GM12878 (cell line): ENCODE measurements at regions not wholly inside any gene's neighbourhood (a gene's known extent, or its start where the extent isn't known, plus 50 kb on each side); places are given as distances from the start of the nearest gene placed in this dataset.

ENCODE experiments used
- ATAC-seq: fragments of 200-7000 bp; cut with Tn5 transposase; 3 replicates; pipeline ENCODE4 v1.9.1; 2020; ENCODE audit warnings: mild to moderate bottlenecking, moderate library complexity
- BruUV-seq: library from RNA; stranded (reverse); fragments of 400-500 nt; replicated peaks from 2 replicates; lab custom pipeline; 2021; lab: Mats Ljungman, UMichigan
- CTCF ChIA-PET: fragments of 300-600 bp; sonication (Branson Sonifier 250); formaldehyde crosslinking; extraction: SDS; loops from one replicate; lab custom pipeline; 2021; ENCODE audit warnings: inconsistent platforms; lab: Yijun Ruan, JAX
- POLR2A ChIA-PET: fragments of 350-600 bp; formaldehyde crosslinking; extraction: SDS; loops from one replicate; lab custom pipeline; 2021; ENCODE audit warnings: inconsistent platforms; lab: Charles Lee
- RAD21 ChIA-PET: fragments of 300-600 bp; sonication (Branson Sonifier 250); formaldehyde crosslinking; loops from one replicate; lab custom pipeline; 2023; ENCODE audit warnings: antibody characterized with exemption; ENCODE audit not compliant: unreplicated experiment; lab: Charles Lee
- SMC1A ChIA-PET: fragments of 300-600 bp; sonication (Branson Sonifier 250); formaldehyde crosslinking; loops from one replicate; lab custom pipeline; 2023; ENCODE audit not compliant: unreplicated experiment, uncharacterized antibody; lab: Charles Lee
- DNase-seq: peaks from one replicate; pipeline ENCODE4 v3.0.0-alpha.2; 2011; ENCODE audit warnings: low read depth, low spot score
- FAIRE-seq: peaks from 3 replicates; lab custom pipeline; 2011; peaks lifted over from hg19 to GRCh38; lab: Jason Lieb, UNC
- H2AFZ ChIP-seq: 2 replicates; pipeline ENCODE4 v1.6.0; 2011; ENCODE audit warnings: low read depth, low read length, control low read depth; ENCODE audit not compliant: control insufficient read depth
- H3K27ac ChIP-seq: 2 replicates; pipeline ENCODE4 v1.5.1; 2011; ENCODE audit warnings: control low read depth; ENCODE audit not compliant: control insufficient read depth, insufficient read depth
- H3K27me3 ChIP-seq, 2 experiments: replicated peaks in 1 of 2; 2 replicates each; pipeline versions ENCODE4 v1.6.0 to v1.6.1; 2011; ENCODE audit warnings: low read length in 1 of 2; ENCODE audit not compliant: control insufficient read depth in 2 of 2, insufficient read depth in 2 of 2
- H3K36me3 ChIP-seq, 2 experiments: 2 replicates each; pipeline ENCODE4 v1.5.1; 2011; ENCODE audit warnings: low read length in 1 of 2; ENCODE audit not compliant: control insufficient read depth in 2 of 2, insufficient read depth in 2 of 2
- H3K4me1 ChIP-seq: 2 replicates; pipeline ENCODE4 v1.6.1; 2011; ENCODE audit warnings: mild to moderate bottlenecking, low read length, moderate library complexity, mixed read lengths; ENCODE audit not compliant: control insufficient read depth, insufficient read depth
- H3K4me2 ChIP-seq: 2 replicates; pipeline ENCODE4 v1.6.0; 2011; ENCODE audit warnings: control low read depth; ENCODE audit not compliant: control insufficient read depth, insufficient read depth
- H3K4me3 ChIP-seq: fragments of 200-600 bp; sonication (generic); 2 replicates; pipeline ENCODE4 v1.5.1; 2016
- H3K79me2 ChIP-seq: 2 replicates; pipeline ENCODE4 v1.6.0; 2011; ENCODE audit warnings: low read length; ENCODE audit not compliant: control insufficient read depth, insufficient read depth
- H3K9ac ChIP-seq: 2 replicates; pipeline ENCODE4 v1.8.0; 2011; ENCODE audit warnings: low read length, control low read depth, mixed read lengths; ENCODE audit not compliant: control insufficient read depth, insufficient read depth
- H3K9me3 ChIP-seq: replicated peaks from 3 replicates; pipeline ENCODE4 v1.5.1; 2011; ENCODE audit warnings: mild to moderate bottlenecking, low read length; ENCODE audit not compliant: control insufficient read depth, insufficient read depth
- H4K20me1 ChIP-seq: 2 replicates; pipeline ENCODE4 v1.6.0; 2011; ENCODE audit not compliant: control insufficient read depth, insufficient read depth
- ATF2 ChIP-seq: IDR thresholded peaks from 2 replicates; pipeline ENCODE4 v1.6.1; 2012; ENCODE audit warnings: low read length, inconsistent platforms
- ATF7 ChIP-seq: fragments of 450-650 bp; IDR thresholded peaks from 2 replicates; pipeline ENCODE4 v1.6.1; 2016; ENCODE audit warnings: low read depth, mild to moderate bottlenecking
- CBX3 ChIP-seq: fragments of 200-600 bp; sonication (generic); IDR thresholded peaks from 2 replicates; pipeline ENCODE4 v1.6.1; 2016; ENCODE audit warnings: low read depth, borderline replicate concordance
- CEBPB ChIP-seq, 2 experiments: fragments of 150-350 bp in 1 of 2; IDR thresholded peaks; 2 replicates each; pipeline ENCODE4 v1.6.1; 2012 to 2014; ENCODE audit warnings: low read depth in 2 of 2, low read length in 2 of 2, borderline replicate concordance in 1 of 2, inconsistent platforms in 1 of 2
- IKZF1 ChIP-seq: fragments of 450-650 bp; conservative IDR thresholded peaks from 2 replicates; pipeline ENCODE4 v1.6.1; 2017; ENCODE audit warnings: antibody characterized with exemption, mild to moderate bottlenecking
- IKZF2 ChIP-seq, 2 experiments: fragments of 450-650 bp; IDR thresholded peaks; 2 replicates each; pipeline ENCODE4 v1.6.1; 2017; ENCODE audit warnings: mild to moderate bottlenecking in 2 of 2, moderate library complexity in 2 of 2
- KAT2A ChIP-seq: conservative IDR thresholded peaks from 2 replicates; pipeline ENCODE4 v1.6.1; 2011; ENCODE audit warnings: low read depth, low read length; ENCODE audit not compliant: control insufficient read depth
- NBN ChIP-seq: fragments of 450-650 bp; IDR thresholded peaks from 2 replicates; pipeline ENCODE4 v1.6.1; 2016
- NFYA ChIP-seq: IDR thresholded peaks from 2 replicates; pipeline ENCODE4 v1.6.1; 2011; ENCODE audit warnings: low read depth, mild to moderate bottlenecking, low read length, improper control_type of control experiment, borderline replicate concordance
- NR2C1 ChIP-seq: fragments of 450-650 bp; IDR thresholded peaks from 2 replicates; pipeline ENCODE4 v1.6.1; 2017; ENCODE audit warnings: antibody characterized with exemption, mild to moderate bottlenecking, moderate library complexity
- RAD51 ChIP-seq: fragments of 450-650 bp; IDR thresholded peaks from 2 replicates; pipeline ENCODE4 v1.6.1; 2016; ENCODE audit warnings: moderate library complexity, mild to moderate bottlenecking, inconsistent platforms
- RCOR1 ChIP-seq: conservative IDR thresholded peaks from 2 replicates; pipeline ENCODE4 v1.6.1; 2012; ENCODE audit warnings: low read depth, low read length, improper control_type of control experiment
- RUNX3 ChIP-seq: IDR thresholded peaks from 2 replicates; pipeline ENCODE4 v1.6.1; 2012; ENCODE audit warnings: low read length, inconsistent platforms
- ZBED1 ChIP-seq: IDR thresholded peaks from 2 replicates; pipeline ENCODE4 v1.6.1; 2016; ENCODE audit warnings: borderline replicate concordance
- ZBTB11 ChIP-seq: fragments of 450-650 bp; formaldehyde crosslinking; IDR thresholded peaks from 2 replicates; pipeline ENCODE4 v1.5.0; 2022; ENCODE audit warnings: mild to moderate bottlenecking, missing genetic modification characterization
- ZBTB4 ChIP-seq: fragments of 450-650 bp; formaldehyde crosslinking; IDR thresholded peaks from 2 replicates; pipeline ENCODE4 v1.4.0; 2022; ENCODE audit warnings: mild to moderate bottlenecking, moderate library complexity
- ZNF217 ChIP-seq: fragments of 450-650 bp; IDR thresholded peaks from 2 replicates; pipeline ENCODE4 v1.6.1; 2017; ENCODE audit warnings: antibody characterized with exemption, mild to moderate bottlenecking
- WGBS: methylation state at CpG from one replicate; pipeline ENCODE4 v1.1.6; 2016; ENCODE audit warnings: low lambda C conversion rate; ENCODE audit not compliant: insufficient replicate concordance, insufficient coverage; ENCODE audit errors: missing lambda C conversion rate; 5-methylcytosine and 5-hydroxymethylcytosine counted together
- in situ Hi-C: fragments of 300-500 bp; cut with MboI; formaldehyde crosslinking; loops from 9 replicates; pipeline ENCODE4 v1.14.3; 2018; ENCODE audit warnings: mixed read lengths
- intact Hi-C: fragments of 100-400 bp; cut with micrococcal nuclease; formaldehyde crosslinking; loops from one replicate; pipeline ENCODE4 v1.14.2; 2022; ENCODE audit not compliant: unreplicated experiment

- TF ChIP-seq ZBTB11: no peak
- TF ChIP-seq CBX3: no peak
- no peak for TF ChIP-seq IKZF1
- TF ChIP-seq ZBED1: no peak
- no peak for TF ChIP-seq RAD51
- TF ChIP-seq NR2C1: no peak
These were observed 456.7 kb downstream of the SOX11 start (continued) for GRCh38 chr2:6148882-6149281.

GRCh38 chr2:6159606-6160005 lies 467.4 kb downstream of the SOX11 start:
- 32% methylated on average over 3 of the region's 3 CpGs for WGBS
- RAD21 ChIA-PET: no interaction called here
- CTCF ChIA-PET: no interaction called here
- no peaks in the 10 kb centered on the region for H3K27me3 ChIP-seq
- H3K4me3 ChIP-seq: no peak overlapping the region
- no TSS peak for BruUV-seq
- ATAC-seq (no peak), FAIRE-seq (no peak), DNase-seq (no peak)
- H3K4me1 ChIP-seq: no peaks in the 10 kb centered on the region; the same call in 1 of the 2 replicates
- SMC1A ChIA-PET: no interaction called here
- intact Hi-C loops (no loop called here), in situ Hi-C loops (no loop called here)
- no peaks in the 10 kb centered on the region for H4K20me1 ChIP-seq
- POLR2A ChIA-PET: no interaction called here
- H3K9me3 ChIP-seq: no peaks in the 10 kb centered on the region; the same call in 2 of the 3 replicates
- no peak overlapping the region for H3K27ac ChIP-seq
- no peak overlapping the region for H2AFZ ChIP-seq
- no peaks in the 10 kb centered on the region for H3K79me2 ChIP-seq
- no peak overlapping the region for H3K9ac ChIP-seq
- H3K36me3 ChIP-seq: no peaks in the 10 kb centered on the region
- H3K4me2 ChIP-seq: no peak overlapping the region
- no peak for TF ChIP-seq RCOR1
- no peak for TF ChIP-seq ATF2
- TF ChIP-seq CBX3: no peak
- no peak for TF ChIP-seq ATF7
- no peak for TF ChIP-seq ZBTB4 (CRISPR knock-in tag)
- TF ChIP-seq CEBPB (IDR thresholded peaks at IDR 0.05; ENCODE audit: borderline replicate concordance in 1 of 2, low read depth in 2 of 2, low read length in 2 of 2): no peak
- TF ChIP-seq RUNX3: no peak
- TF ChIP-seq NFYA: no peak
- TF ChIP-seq NBN: no peak
- no peak for TF ChIP-seq IKZF2 (IDR thresholded peaks at IDR 0.05)
- TF ChIP-seq KAT2A: no peak
- no peak for TF ChIP-seq ZNF217
